ENCODE measurements at regions not wholly inside any gene's neighbourhood (a gene's known extent, or its start where the extent isn't known, plus 50 kb on each side); places are given as distances from the start of the nearest gene placed in this dataset.

DNA sequence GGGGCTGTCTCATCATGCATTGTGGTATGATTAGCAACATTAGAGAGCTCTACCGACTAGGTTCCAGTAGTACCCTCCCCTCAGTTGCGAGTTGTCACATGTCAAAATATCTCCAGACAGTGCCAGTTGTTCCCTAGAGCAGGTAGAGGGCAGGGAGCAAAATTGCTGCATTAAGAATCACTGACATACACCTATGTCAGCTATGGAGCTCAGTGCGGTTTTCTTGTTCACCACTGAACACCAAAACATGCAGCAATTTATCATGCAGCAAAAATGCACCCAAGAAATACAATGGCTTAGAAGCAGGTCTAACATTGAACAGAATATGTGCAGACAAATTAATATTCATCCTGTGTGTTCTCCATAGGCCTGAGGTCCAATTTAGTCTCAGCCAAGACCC lies 186.9 kb upstream of the STARD13 start:
- no peak for DNase-seq

DNA sequence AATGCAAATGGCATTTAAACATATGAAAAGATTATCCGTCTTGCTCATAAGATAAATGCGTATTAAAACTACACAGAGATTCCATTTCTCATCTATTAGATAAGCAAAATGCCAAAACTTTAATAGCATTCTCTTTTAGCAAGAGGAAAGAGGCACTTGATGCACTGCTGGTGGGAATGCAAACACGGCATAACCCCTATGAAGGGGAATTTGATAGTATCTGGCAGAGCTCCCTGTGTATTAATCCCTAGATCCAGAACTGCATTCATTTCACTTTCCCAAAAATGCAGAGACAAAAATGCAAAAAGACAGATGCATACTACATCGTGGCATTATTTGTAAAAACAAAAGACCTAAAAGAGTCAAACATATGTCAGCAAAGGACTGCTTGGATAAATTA lies 193.6 kb upstream of the STARD13 start:
- DNase-seq = no peak

DNA sequence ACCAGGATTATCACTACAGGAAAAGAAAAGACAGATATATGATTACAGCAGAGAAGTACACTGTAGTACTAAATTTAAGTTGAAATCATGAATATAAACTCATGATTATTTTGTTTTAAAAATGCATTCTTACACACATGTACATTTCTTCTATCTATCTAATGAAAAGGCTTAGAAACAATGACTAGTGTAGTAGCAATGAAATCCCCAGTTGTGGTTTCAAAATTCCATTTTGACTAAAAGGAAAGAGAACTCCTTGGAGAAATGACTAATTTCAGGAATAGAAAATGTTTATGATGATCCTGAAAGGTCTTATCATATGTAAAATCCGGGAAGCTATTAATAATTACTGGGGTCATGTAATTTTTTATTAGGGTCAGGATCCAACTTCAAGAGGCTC lies 195.0 kb upstream of the STARD13 start:
- DNase-seq = no peak

DNA sequence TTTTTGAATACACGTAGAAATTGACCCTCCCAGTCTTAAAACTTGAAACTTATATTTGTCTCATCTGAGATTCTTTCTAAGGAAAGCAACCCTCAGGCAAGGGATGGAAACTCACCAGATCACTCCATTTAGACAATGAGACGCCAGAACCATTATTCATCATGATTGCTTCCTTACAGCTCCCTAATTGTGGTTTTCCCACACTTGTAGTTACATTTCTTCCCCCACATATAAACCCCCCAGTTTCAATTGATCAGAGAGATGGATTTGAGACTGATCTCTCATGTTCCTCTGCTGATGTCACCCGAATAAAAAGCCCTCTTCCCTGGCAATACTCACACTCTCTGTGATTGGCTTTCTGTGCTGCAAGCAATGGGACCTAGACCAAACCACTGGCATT lies 197.9 kb upstream of the STARD13 start:
- no peak for DNase-seq

DNA sequence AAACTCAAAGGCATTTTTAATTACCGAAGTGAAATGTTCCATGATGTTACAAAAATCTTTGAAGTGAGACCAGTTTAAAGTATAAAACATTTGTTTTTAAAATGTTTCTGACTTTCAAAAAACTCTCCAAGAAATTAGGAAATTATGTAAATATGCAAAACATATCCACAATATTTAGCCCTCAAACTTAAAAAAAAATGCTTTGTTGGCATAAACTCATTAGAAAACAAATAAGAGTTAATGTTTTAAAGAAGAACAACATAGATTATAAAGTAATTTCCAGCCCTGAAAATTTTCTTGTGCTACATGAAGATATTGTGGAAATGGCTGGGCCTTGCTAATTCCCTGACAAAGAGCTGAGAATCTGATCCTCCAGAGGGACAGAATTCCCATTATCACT lies 199.7 kb upstream of the STARD13 start:
- no peak for DNase-seq

DNA sequence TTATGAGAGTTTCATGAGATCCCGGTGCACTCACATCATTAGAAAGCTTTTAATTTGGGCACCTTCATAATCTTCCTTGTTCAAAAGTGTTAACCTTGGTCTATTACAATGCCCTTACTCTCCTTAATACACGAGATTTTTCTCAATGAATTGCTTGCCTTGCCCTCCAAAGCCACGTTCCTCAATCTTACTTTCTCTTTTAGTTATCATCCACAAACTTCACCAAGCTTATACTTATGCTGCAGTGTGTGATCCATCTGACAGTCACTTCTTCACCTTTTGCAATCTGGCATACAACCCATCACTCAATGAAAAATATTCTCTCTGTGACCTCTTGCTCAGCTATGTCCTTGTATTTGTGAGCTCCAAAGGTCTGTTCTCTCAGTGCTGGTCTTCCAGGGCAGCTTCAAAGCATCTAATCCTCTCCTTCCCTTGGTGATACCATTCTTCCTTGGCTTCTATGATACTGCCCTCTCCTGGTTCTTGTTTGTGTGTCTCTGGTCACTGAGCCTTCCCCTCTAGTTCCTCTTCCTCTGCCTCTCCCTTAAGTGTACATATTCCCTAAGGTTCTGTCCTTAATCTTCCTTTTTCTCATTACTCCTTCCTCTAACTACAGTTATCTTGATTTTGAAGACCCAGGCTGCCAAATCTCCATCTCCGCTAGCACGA lies 202.2 kb upstream of the STARD13 start:
- no peak for DNase-seq

DNA sequence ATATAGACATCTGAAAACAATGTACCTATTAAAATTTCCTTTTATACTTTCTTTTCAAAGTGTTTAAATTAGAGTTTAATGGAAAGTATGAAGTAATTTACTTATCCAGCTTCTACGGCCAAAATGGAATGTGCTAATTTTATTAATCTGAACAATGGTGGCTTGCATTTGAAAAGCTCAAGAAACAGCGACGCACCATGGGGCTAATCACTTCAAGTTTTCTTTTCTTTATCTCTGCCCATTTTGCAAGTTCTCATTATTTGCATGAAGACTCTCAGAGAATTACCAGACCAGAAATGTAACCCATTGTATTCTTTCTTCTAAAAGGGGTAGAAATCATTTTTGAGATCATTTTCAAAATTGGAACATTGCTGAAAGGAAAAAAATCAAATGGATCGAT lies 204.0 kb upstream of the STARD13 start:
- DNase-seq = no peak

DNA sequence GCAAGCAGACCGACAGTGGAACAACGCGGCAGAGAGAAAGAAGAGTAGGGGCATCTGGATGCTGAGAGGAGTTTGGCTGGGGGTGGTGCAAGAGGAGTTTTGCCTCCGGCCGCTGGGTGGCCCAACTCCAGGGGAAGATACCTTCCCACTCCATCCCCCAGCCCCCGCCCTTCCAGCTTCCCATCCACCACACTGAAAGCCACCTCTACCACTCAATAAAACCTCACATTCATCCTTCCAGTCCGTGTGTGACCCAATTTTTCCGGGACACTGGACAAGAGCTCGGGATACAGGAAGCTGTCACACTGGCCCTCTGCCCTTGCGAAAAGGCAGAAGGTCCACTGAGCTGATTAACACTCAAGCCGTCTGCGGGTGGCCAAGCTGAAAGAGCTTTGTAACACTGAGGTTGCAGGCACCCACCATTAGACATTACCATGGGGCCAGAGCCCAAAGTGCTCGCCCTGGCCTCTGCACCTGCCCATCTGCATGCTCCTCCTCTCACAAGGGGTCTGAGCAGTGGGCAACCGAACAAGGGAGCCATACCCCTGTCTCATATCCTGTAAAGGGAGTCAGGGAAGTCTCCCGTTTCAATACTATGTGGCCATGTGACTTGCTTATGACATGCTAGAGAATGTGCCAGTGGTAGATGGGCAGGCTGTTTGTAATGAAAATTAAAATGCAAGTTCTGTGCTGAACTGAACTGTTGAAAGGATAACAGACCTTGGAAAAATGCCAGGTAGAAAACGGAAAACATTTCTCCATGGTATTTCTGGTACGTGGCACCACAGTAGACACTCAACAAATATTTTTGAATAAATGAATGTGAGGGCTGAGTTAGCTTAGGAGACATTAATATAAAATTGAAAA lies 205.1 kb upstream of the STARD13 start:
- no peak for DNase-seq

DNA sequence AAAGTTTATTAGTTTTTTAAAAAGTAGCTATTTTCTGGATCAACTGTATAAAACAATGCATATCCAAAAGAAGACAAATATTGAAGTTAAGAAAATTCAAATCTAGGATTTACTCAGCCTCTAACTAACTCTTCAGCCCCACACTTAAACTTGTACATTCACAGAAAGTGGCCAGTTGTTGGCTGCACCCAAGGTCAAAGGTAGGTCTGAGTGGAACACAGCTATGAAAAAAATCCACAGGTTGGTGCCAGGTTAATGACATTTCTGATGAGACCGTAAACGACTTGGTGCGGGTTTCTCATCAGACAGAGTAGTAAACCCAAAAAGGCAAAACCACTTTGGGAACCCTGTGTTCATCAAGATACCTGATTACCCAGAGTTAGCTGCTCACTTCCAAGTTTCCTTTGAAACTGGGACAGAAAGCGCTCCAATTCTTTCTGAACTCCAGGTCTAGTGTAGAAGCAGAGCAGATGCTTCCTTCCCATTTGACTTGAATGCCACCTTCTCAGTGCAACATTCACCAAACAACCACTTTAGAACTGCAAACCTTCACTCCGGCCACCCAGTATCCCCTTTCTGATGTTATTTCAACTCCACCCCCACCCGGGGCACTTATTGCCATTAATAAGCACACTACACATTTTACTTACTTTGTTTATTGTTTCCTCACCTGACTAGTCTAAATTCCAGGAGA lies 208.3 kb upstream of the STARD13 start:
- DNase-seq = no peak

DNA sequence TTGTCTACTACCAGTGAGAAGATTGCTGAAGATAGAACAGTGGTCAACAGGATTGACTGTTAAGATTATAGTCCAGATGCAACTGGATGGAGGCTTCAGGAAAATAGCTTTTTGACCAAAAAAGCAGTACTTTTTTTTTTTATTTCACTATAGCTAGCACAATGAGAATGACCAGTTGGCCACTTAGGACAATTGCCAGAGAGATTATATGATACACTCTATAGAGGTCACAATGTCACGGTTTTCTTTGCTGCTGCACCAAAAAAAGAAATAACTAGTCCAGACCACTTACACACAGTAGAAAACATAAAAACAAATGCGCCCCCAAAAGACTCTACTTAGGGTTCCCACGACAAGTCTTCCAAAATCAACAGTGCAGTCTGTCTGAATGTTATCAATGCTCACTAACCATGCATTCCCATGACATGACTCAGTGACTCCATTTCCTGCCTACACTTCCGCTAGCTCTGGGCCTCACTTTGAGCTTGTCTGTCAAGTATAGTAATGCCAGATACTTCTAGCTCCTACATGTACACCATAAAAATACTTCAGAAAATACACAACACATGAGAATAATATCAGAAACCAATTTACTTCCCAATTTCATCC lies 209.1 kb upstream of the STARD13 start:
- no peak for DNase-seq

DNA sequence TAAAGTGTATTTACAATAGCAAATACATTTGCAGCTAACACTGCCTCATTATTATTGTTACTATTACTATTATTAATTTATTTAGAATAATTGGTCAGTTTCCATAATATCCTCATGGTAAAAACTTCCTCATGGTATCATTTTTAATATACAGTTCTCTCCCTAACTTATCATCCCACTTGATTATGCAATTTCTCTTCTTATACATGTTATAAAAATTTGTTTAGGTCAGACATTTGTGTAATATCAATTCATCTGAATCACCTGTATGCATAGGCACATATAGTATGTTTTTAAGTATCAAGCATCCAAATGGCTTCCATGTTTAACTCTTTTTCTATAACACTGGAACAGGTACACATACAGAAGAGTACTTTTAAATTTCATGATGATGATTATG lies 210.8 kb upstream of the STARD13 start:
- no peak for DNase-seq

DNA sequence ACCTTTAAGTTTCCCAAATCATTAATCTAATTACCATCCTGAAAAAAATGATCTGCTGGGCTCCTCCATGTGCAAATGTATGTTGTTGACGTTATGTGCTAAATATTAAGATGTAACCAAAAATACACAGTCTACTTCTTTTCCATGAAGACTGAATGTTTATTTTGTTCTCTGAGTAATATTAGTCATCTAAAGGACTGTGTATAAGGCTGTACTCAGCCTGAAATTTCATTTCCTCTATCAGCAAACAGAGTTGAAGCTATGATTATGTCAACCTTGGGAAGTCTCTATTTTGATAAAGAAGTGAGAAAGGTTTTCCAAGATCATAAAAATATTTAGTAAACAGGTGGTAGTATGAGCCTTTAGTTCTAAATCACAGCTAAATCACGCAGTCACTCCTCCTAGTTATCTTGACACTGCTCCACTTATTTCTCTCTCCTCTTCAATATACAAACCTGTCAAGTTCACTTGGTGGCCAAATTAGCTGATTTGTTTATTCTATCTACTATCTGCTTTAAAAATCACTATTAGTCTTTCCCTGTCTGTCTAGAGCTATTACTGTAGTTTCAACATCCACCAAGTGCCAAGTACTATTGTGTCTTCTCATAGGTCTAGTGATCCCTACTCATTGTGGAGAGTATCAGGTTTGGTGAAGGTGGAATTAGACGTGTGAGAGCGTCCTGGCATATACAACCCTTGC lies 211.7 kb upstream of the STARD13 start:
- DNase-seq = no peak

DNA sequence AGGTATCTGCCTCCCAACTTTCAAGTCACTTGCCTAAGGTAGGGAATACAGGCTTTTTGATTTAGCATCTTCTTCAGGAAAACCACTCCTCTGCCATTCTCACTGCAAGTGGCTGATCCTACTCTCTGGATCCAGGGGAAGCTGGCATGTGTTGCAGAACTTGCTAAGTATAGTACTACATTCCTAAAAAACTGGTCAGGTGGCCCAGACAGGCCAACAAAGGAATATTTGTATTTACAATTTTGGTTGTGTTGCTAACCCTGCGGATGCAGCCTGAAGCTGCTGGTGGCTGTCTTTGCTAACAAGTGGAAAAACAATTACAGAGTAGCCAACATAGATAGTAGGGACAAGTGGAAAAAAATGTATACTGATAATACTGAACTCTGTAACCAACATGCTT lies 222.5 kb upstream of the STARD13 start:
- DNase-seq = no peak

DNA sequence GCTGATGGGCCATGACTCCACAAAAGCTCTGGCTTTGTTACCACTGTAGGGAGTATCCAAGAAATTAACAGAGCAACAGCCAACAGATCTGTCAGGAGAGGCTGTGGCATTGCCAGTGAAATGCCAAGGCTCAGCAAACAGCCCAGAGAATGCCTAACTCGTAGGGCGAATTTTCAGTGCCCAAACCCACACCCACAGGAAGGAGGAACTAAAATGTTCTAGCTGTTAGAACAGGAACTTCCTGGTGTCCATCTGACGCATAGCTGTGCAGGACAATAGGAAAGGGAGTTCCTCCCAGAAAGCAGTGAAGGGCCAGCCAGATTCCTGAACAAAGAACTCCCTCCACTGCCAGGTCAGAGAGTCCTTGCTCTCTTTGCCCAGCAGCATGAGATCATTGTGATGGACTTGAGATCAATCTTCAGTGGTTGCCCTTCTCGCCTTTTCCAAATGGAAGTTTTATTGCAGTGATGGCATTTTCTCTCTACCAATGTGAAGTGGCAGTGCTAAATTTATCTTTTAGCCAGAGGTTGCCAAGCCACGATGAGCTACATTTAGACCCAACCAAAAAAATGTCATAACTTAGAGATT lies 224.2 kb upstream of the STARD13 start:
- no peak for DNase-seq

DNA sequence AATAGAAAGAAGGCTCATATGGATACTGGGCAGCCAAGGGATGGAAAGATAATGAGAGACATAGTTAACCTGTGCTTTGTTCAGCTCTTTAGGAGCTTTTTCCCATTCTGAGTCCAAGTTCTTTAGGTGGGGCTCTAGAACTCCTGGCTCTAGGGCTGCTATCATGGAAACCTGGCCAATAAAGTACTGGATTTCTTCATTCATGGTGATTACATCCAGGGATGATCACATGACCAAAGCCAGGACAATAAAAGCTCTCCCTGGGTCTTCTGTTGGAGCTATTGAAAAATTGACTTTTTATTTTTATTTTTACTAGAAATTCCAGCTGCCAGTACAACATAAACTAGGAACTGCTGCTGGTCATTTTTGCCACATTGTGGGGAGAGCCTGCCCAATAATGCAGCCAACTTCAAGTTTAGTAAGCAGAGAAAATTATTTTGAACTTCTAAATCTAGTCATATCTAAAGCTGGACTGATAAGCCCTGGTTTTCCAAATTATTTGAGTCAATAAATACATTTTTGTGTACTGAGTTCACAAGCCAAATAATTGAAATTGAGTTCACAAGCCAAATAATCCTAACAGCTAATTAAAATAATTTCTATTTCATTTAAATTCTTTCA lies 224.9 kb upstream of the STARD13 start:
- no peak for DNase-seq

DNA sequence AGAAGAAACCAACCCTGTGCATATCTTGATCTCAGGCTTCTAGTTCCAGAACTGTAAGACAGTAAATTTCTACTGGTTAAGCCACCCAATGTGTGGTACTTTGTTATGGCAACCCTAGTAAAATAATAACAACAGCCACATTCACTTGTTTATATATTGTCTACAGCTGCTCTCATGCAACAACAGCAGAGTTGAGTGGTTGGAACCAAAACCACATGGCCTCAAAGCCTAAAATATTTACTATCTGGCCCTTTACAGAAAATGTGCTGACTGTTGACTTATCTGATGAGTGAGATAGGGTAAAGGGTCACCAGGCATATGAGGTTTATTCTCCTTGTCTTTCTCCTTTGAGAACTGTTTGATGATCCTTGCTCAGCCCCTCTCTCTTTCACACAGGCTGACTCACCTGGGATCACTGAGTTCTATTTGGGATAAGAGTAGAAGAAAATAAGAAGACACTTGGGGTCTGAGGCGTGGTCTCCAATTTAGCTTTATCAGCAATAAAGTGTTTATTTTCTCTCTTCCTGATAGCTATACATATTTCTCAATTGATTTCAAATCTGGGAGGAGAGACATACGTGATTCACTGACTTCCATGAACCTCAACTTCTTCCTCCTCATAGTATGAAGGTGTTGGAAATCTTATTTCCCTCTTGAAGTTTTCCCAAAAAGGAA lies 227.5 kb upstream of the STARD13 start:
- no peak for DNase-seq

DNA sequence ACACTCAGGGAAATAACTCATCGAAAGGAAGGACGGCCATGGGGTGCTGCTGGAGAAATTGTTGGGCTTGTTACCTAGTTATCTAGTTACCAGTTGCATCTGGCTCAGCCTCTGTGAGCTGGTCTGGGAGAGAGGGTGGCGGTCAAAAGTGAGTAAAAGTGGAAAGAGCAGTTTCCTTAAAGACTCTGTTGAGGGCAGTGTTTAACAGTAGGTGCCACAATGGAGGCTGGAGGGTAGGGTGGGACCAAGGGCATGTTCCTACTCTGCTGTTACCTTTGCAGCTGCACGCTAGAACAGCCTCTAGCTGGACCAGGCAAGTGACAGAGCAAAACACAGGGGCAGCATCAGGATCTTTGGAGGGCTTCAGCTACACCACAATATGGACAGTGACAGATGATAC lies 228.8 kb upstream of the STARD13 start:
- no peak for DNase-seq

DNA sequence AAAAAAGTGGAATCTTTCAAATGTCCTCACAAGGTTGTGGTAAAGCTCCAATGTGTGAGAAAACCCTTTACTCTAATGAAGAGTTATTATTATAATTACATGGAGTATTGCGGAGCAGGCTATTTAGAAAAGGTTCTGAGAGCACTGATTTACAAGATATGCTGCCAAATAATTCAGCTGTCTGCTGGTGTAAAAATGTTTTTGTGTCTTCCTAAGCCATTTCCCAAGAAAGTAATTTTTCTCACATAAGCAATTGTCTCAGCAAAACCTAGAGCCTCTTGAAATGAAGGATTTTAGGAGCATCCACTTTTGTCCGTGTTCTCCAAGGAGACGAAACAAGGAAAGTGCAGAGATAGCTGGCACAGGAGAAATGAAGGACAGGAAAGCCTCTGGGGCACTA lies 229.6 kb upstream of the STARD13 start:
- DNase-seq = no peak

DNA sequence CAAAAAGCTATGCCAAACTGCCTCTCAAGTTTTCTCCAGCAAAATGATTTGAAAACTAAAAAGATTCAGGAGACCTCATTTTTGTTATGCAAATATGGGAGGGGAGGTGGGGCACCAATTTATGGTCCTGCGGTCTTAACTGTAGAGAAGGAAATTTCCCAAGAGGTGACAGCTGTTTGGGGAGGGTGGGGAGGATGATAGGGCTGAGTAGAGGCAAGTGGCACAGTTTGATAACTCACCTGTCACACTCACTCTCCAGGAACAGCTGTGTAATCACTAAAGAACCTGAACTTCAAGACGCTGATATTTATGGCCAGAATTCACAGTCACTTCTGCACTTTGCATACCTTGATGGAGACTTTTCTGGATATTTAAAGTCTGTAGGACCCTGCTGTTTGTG lies 232.9 kb upstream of the STARD13 start:
- no peak for DNase-seq

DNA sequence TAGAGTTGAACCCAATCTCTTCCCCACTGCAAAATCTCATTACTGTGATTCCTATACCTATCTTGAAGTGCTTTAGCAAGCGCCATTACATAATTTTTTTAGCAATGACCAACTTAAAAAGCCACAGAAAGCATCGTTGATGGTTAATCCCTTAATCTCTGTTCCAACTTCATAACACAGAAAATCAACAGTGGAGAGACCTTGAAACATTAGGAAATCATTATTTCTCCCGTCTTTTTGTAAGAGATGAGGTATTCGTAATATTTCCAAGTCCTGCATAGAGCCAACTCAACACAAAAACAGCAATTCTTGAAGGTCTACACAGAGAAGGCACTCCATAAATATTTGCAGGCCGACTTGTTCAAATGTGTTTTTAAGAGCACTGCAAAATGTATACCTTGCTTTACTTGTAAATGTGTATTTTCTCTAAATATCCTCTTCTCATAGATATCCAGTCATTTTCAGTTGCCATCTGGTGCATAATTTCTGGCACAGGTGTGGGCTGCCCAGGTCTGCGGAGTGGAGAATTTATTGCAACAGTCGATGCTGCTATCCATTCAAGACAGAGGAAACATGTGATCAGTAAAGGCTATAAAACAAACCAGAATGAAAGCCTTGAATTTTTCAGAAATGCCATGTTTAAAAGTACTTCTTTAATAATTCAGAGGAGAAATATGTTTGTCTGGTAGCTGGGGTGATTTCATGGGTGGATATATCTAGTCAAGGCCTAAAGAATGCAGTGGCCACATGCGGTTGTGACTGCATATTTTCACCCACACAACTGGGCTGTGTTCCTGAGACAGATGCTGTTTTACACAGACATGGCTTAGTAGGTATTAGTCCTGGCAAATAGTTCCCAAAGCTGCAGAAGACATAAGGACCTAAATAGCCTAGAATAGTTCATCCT lies 234.3 kb upstream of the STARD13 start:
- no peak for DNase-seq
